ENCODE measurements at regions not wholly inside any gene's neighbourhood (a gene's known extent, or its start where the extent isn't known, plus 50 kb on each side); places are given as distances from the start of the nearest gene placed in this dataset.

DNA sequence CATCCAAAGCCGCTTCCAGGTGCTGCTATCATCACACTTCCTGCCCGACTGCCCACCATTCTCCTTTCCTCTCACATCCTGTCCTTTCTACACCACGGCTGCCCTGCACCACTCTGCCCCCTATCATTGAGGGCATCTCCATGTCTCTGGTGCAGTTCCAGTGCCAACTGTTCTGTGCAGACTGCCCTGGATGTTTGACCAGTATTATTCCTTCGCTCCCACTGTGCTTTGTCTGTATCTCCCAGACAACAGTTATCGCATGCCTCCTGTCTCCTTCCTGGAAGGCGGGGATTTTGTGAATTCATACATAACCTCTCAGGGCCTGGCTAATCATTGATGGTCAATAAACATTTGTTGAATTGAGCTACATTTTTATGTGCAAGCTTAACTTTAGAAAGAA lies 63.6 kb upstream of the GNG12 start:
- DNase-seq (ENCODE audit: low read depth): no peak
- no peak overlapping the region for H3K4me3 ChIP-seq (ENCODE audit: low read length)
- TF ChIP-seq, protein P1, sequence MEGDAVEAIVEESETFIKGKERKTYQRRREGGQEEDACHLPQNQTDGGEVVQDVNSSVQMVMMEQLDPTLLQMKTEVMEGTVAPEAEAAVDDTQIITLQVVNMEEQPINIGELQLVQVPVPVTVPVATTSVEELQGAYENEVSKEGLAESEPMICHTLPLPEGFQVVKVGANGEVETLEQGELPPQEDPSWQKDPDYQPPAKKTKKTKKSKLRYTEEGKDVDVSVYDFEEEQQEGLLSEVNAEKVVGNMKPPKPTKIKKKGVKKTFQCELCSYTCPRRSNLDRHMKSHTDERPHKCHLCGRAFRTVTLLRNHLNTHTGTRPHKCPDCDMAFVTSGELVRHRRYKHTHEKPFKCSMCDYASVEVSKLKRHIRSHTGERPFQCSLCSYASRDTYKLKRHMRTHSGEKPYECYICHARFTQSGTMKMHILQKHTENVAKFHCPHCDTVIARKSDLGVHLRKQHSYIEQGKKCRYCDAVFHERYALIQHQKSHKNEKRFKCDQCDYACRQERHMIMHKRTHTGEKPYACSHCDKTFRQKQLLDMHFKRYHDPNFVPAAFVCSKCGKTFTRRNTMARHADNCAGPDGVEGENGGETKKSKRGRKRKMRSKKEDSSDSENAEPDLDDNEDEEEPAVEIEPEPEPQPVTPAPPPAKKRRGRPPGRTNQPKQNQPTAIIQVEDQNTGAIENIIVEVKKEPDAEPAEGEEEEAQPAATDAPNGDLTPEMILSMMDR (IDR thresholded peaks at IDR 0.05; ENCODE audit: insufficient read depth, low read depth, low read length, missing control alignments): no peak

DNA sequence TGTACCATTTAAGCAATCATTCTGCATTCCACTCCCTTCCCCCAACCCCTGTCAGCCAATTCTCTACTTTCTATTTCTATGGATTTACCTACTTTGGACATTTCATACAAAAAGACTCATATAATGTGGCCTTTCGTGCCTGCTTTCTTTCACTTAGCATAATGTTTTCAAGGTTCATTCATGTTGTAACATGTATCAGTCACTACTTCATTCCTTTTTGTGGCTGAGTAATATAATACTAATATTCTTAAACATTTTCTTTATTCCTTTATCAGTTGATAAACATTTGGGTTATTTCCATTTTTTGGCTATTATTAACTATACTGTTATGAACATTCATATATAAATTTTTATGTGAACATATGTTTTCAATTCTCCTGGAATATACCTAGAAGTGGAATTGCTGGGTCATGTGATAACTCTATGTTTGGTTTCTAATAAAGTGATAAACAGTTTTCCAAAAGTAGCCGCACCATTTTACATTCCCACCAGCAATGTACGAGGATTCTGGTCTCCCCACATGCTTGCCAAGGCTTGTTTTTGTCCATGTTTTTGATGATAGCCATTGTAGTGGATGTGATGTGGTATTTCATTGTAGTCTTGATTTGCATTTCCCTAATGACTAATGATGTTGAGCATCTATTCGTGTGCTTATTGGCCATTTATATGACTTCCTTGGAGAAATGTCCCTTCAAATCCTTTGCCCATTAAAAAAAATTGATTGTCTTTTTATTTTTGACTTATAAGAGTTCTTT lies 61.9 kb upstream of the GNG12 start:
- no peak overlapping the region for H3K4me3 ChIP-seq (ENCODE audit: low read length)
- TF ChIP-seq, protein P1 (IDR thresholded peaks at IDR 0.05; ENCODE audit: insufficient read depth, low read depth, low read length, missing control alignments): no peak
- DNase-seq (ENCODE audit: low read depth): peak; percentile 57

DNA sequence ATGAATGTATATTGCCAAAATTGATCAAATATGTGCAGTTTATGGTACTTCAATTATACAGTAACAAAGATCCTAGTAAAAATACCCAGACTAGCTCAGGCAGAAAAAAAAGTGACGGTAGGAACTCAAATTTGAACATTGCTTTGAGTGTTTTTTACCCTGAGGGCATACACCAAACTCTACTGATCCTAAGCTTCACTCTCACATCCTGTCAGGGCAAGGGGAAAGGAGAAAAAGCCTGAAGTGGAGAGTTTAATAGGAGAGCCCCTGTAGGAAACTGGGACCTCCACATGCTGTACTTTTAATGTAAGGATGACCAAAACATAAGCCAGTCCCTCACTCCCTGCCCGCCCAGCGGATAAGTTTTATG lies 59.8 kb upstream of the GNG12 start:
- no peak overlapping the region for H3K4me3 ChIP-seq (ENCODE audit: low read length)
- TF ChIP-seq, protein P1 (IDR thresholded peaks at IDR 0.05; ENCODE audit: insufficient read depth, low read depth, low read length, missing control alignments): no peak
- DNase-seq (ENCODE audit: low read depth): peak; percentile 52

DNA sequence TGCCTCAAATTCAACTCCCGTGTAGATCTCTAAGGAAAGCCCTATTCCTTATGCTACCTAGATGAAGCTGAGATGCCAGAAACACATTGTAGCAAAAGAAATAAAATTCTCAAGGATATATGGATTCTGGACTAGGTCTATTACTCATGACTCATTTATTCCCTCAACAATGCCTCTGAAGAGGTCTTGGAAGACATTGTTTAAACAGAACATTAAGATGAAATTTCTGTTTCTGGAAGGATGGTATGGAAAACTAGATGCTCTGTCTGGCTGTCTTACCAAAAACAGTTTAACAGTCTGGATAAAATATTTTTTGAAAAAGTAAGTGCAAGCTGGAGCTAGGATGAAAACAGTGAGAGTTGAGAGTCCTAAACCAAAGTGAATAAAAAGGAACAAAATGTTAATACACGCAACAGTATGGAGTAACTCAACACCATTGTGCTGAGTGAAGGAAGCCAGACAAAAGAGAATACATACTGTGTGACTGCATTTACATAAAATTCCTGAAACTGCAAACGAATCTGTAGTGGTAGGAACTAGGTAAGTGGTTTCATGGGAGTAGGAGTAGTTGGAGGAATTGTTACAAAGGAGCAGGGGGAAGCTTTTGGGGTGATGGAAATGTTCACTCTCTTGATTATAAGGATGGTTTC lies 59.3 kb upstream of the GNG12 start:
- TF ChIP-seq, protein P1 (IDR thresholded peaks at IDR 0.05; ENCODE audit: insufficient read depth, low read depth, low read length, missing control alignments): no peak
- no peak overlapping the region for H3K4me3 ChIP-seq (ENCODE audit: low read length)
- no peak for DNase-seq (ENCODE audit: low read depth)

DNA sequence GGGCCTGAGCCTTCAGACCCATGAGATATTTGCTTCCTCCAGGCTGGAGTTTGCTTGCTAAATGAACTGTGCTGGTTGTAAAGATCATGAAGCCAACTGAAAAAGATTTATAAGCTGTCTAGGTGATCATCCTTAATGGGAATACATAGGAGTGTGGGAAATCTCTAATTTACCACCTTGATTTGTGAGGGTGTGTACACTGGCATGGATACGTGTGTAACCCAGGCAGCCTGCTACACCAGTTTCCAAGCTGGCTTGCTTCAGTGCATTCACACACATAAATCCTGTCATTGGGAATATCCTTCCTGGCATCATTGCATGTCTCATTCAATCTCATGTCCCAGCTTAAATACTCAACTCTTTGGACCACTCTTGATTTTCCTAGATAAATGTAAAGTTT lies 57.6 kb upstream of the GNG12 start:
- DNase-seq (ENCODE audit: low read depth): peak; percentile 32
- no peak overlapping the region for H3K4me3 ChIP-seq (ENCODE audit: low read length)
- TF ChIP-seq, protein P1 (IDR thresholded peaks at IDR 0.05; ENCODE audit: insufficient read depth, low read depth, low read length, missing control alignments): no peak

DNA sequence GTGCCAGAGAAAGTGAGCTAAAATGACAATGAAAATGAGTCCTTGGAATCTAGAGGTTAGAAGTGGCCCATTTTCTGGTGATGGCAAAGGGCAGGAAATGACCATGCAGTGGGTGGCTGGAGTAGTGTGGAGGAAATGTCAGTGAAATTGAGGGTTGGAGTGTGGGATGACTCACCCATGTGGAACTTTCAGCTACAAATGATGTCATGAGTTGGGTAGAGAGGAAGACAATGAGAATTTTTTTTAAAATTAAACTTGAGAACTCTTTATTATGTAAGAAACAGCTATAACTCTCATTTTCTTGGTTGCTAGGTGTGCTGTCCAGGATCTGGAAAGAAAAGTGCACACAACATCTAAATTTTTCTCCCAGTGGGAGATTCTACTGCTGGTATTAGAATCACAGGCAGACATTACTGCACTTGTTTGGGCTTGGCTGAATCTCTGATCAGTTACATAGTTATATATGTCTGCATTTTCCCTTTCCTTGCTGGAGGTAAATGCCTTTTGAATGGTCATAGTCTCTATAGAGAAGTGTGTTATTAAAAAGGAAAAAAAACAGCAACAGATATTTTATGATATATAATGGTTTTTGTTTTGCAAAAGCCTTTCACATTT lies 56.8 kb upstream of the GNG12 start:
- no peak overlapping the region for H3K4me3 ChIP-seq (ENCODE audit: low read length)
- TF ChIP-seq, protein P1 (IDR thresholded peaks at IDR 0.05; ENCODE audit: insufficient read depth, low read depth, low read length, missing control alignments): no peak
- peak; percentile 83 for DNase-seq (ENCODE audit: low read depth)
